Heart left ventricle (tissue), 13 donors: ENCODE measurements at regions not wholly inside any gene's neighbourhood (a gene's known extent, or its start where the extent isn't known, plus 50 kb on each side); places are given as distances from the start of the nearest gene placed in this dataset.
"Not testable (repeated sequence)": the region's sequence is repeated elsewhere in the genome, so short reads cannot be mapped to it uniquely, and the experiment has no call there.

ENCODE experiments used
- CTCF ChIP-seq, 12 donors: fragments of 200-600 bp; sonication (generic) in 4 of 12; IDR thresholded peaks; one replicate each; pipeline versions ENCODE4 v1.5.0 to v1.8.0; 2018 to 2022; ENCODE audit warnings: antibody characterized with exemption in 12 of 12, mild to moderate bottlenecking in 5 of 12
- POLR2A ChIP-seq, 2 donors: fragments of 450-650 bp; IDR thresholded peaks; one replicate each; pipeline ENCODE4 v1.6.1; 2017; ENCODE audit warnings: antibody characterized with exemption in 2 of 2, mild to moderate bottlenecking in 2 of 2, moderate library complexity in 2 of 2
- donor health status: ischemic (EF 13 %, LVEDD 7.1; RV severe dilation, severe dysfunction).
- donor health status: DM: no; HTN: yes; CAD: no.
- donor health status: DM: no; HTN: no; CAD: no.
- donor health status: ischemic (EF 25% LVEDD 6.9; RV normal size, moderate dysfunction).
- donor health status: ischemic (EF 25% LVEDD 5.7; RV mildly dilated, moderate dysfunction).
- donor health status: ischemic (EF 35%, LVEDD 5.7; RV mildly dilated, moderate dysfunction).
- donor health status: nonischemic (EF 11% LVEDD 7.7; RV severe dilation, severe dysfunction).
- donor health status: DM: yes; HTN: yes; CAD: no.
- donor health status: PGD.
- donor health status: ischemic (EF 29% LVEDD 5.4; RV normal size, mild dysfunction).
- donor health status: nonischemic (EF 23%, LVEDD 6.1; RV moderate dilation, normal function).

- not testable (repeated sequence) for TF ChIP-seq CTCF, POLR2A (IDR thresholded peaks at IDR 0.05)
These were observed 75.9 kb upstream of the IGFBPL1 start for GRCh38 chr9:38500171-38500570.
